ENCODE measurements at regions not wholly inside any gene's neighbourhood (a gene's known extent, or its start where the extent isn't known, plus 50 kb on each side); places are given as distances from the start of the nearest gene placed in this dataset.
"Not testable (repeated sequence)": the region's sequence is repeated elsewhere in the genome, so short reads cannot be mapped to it uniquely, and the experiment has no call there.

DNA sequence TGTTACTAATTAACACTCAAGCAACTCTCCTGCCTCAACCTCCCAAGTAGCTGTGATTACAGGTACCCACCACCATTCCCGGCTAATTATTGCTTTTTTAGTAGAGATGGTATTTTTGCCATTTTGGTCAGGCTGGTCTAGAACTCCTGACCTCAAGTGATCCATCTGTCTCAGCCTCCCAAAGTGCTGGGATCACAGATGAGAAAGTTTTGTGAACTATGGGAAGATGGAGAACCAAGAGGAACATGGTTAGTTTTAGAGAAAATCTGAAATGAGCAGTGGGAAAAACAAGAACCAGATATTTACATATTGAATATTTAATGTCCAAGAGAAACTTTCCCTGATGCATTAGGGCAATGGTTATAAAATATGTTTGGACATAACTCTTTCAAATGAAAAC is 863.6 kb upstream of the MIR17HG start:
- DNase-seq (ENCODE audit: extremely low spot score in 2 of 2) = no peak
- Histone ChIP-seq H3K36me3 (no peaks in the 10 kb centered on the region), H3K4me3 (no peak overlapping the region), H3K27ac (no peak overlapping the region), H3K9me3 (no peaks in the 10 kb centered on the region), H3K27me3 (no peaks in the 10 kb centered on the region), H3K4me1 (no peaks in the 10 kb centered on the region)
- TF ChIP-seq, protein P1, sequence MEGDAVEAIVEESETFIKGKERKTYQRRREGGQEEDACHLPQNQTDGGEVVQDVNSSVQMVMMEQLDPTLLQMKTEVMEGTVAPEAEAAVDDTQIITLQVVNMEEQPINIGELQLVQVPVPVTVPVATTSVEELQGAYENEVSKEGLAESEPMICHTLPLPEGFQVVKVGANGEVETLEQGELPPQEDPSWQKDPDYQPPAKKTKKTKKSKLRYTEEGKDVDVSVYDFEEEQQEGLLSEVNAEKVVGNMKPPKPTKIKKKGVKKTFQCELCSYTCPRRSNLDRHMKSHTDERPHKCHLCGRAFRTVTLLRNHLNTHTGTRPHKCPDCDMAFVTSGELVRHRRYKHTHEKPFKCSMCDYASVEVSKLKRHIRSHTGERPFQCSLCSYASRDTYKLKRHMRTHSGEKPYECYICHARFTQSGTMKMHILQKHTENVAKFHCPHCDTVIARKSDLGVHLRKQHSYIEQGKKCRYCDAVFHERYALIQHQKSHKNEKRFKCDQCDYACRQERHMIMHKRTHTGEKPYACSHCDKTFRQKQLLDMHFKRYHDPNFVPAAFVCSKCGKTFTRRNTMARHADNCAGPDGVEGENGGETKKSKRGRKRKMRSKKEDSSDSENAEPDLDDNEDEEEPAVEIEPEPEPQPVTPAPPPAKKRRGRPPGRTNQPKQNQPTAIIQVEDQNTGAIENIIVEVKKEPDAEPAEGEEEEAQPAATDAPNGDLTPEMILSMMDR (IDR thresholded peaks at IDR 0.05) = no peak
- TF ChIP-seq POLR2A (IDR thresholded peaks at IDR 0.05) (no peak), POLR2AphosphoS5 (IDR thresholded peaks at IDR 0.05; ENCODE audit: insufficient read depth in 1 of 2, low read depth in 1 of 2) (no peak)
- intact Hi-C loops (cut with DNase I) = no loop called here

DNA sequence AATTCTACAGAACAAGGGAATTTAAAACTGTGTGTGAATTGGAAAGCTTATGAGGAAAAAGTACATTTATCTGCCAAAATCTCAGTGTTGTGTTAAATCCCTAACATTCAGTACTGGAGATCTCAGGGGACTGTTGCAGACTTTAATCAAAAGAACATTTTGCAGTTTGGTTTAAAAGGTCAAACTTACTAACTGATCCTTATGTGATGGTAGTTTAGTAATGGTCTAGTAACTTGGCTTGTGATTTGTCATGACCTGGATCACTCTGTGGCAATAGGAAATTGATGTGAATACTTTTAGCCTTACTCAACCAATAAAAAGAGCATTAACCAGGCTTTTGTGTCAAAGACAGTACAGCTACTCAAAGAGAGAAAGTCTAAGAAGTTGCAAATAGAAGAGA is 862.1 kb upstream of the MIR17HG start:
- Histone ChIP-seq H3K36me3 (no peaks in the 10 kb centered on the region), H3K27me3 (no peaks in the 10 kb centered on the region), H3K27ac (no peak overlapping the region), H3K4me1 (no peaks in the 10 kb centered on the region), H3K4me3 (no peak overlapping the region), H3K9me3 (no peaks in the 10 kb centered on the region)
- intact Hi-C loops (cut with DNase I) = no loop called here
- DNase-seq (ENCODE audit: extremely low spot score in 2 of 2) = no peak
- peak in 1 of 2 donors; percentile 39 for TF ChIP-seq POLR2AphosphoS5 (IDR thresholded peaks at IDR 0.05; ENCODE audit: insufficient read depth in 1 of 2, low read depth in 1 of 2)
- TF ChIP-seq POLR2A (IDR thresholded peaks at IDR 0.05) = no peak
- TF ChIP-seq, protein P1 (IDR thresholded peaks at IDR 0.05) = no peak

DNA sequence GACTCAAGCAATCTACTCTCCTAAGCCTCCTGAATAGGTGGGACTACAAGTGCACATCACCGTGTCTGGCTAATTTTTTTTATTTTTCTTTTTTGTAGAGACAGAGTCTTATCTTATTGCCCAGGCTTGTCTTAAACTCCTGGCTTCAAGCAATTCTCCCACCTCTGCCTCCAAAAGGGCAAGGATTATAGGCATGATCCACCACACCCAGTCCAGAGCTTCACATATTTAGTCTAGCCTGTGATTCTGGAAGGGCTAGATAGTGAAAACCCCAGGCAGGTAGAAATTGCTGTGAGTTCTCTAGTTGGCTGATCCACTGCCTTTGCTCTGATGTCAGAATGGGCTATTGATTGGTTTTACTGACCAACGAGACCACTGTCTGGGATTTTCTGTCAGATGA is 854.6 kb upstream of the MIR17HG start:
- Histone ChIP-seq H3K9me3 (no peaks in the 10 kb centered on the region), H3K4me3 (no peak overlapping the region), H3K4me1 (no peaks in the 10 kb centered on the region), H3K27me3 (no peaks in the 10 kb centered on the region), H3K27ac (no peak overlapping the region), H3K36me3 (no peaks in the 10 kb centered on the region)
- DNase-seq (ENCODE audit: extremely low spot score in 2 of 2) = no peak
- TF ChIP-seq, protein P1 (IDR thresholded peaks at IDR 0.05) = no peak
- TF ChIP-seq POLR2A (IDR thresholded peaks at IDR 0.05) (no peak), POLR2AphosphoS5 (IDR thresholded peaks at IDR 0.05; ENCODE audit: insufficient read depth in 1 of 2, low read depth in 1 of 2) (no peak)
- intact Hi-C loops (cut with DNase I) = no loop called here

DNA sequence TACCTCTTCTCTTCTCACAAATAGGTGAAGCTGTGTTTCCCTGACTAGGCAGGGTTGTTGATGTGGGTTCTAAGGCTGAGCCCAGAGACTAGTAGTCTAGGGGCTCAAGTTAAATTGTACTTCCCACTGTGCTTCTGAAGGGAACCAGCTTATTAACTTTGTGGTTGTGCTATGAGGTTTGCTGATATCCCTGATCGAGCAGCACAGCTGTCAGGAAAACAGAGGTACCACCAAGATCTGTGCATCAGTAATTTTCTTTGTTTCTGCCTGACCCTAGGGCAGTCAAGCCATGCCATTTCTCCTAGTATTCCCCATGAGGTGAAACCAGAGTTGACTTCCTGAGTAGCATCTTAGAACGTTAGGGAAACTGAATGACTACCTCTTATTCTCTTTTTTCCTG is 853.8 kb upstream of the MIR17HG start:
- TF ChIP-seq POLR2A (IDR thresholded peaks at IDR 0.05) = no peak
- no peak for TF ChIP-seq POLR2AphosphoS5 (IDR thresholded peaks at IDR 0.05; ENCODE audit: insufficient read depth in 1 of 2, low read depth in 1 of 2)
- TF ChIP-seq, protein P1 (IDR thresholded peaks at IDR 0.05) = no peak
- H3K36me3 ChIP-seq = no peaks in the 10 kb centered on the region
- no peaks in the 10 kb centered on the region for H3K4me1 ChIP-seq
- H3K9me3 ChIP-seq = no peaks in the 10 kb centered on the region
- no peak overlapping the region for H3K4me3 ChIP-seq
- no peak for DNase-seq (ENCODE audit: extremely low spot score in 2 of 2)
- no peak overlapping the region for H3K27ac ChIP-seq
- intact Hi-C loops (cut with DNase I) = no loop called here
- H3K27me3 ChIP-seq = no peaks in the 10 kb centered on the region

DNA sequence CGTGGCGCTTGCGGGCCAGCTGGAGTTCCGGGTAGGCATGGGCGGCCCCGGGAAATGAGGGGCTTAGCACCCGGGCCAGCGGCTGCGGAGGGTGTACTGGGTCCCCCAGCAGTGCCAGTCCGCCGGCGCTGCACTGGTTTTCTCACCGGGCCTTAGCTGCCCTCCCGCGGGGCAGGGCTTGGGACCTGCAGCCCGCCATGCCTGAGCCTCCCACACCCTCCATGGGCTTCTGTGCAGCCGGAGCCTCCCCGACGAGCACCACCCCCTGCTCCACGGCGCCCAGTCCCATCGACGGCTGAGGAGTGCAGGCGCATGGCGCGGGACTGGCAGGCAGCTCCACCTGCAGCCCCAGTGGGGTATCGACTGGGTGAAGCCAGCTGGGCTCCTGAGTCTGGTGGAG is 852.6 kb upstream of the MIR17HG start:
- H3K4me1 ChIP-seq; H3K9me3 ChIP-seq; H3K27ac ChIP-seq; H3K27me3 ChIP-seq; intact Hi-C loops (cut with DNase I); H3K4me3 ChIP-seq; DNase-seq (ENCODE audit: extremely low spot score in 2 of 2); H3K36me3 ChIP-seq: not testable (repeated sequence)

DNA sequence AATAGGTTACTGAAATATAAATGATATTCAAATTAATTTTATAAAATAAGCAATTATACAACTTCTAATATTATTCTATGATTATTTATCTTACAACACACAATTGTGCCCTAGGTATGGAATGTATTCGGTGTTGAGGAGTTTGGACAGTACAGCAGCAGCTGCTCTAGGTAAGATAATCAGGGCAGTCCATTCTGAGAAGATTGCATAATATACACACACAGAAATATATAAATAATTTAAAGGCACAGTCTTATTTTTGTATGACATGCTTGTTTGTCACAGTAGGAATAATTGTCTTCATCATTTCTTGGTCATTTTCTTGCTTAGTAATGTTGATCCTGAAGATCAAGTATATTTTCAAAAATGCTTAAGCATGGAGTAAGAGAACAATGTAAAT is 849.4 kb upstream of the MIR17HG start:
- no peak for DNase-seq (ENCODE audit: extremely low spot score in 2 of 2)
- Histone ChIP-seq H3K9me3 (no peaks in the 10 kb centered on the region), H3K27me3 (no peaks in the 10 kb centered on the region), H3K4me3 (no peak overlapping the region), H3K27ac (no peak overlapping the region), H3K4me1 (no peaks in the 10 kb centered on the region), H3K36me3 (no peaks in the 10 kb centered on the region)
- TF ChIP-seq POLR2AphosphoS5 (IDR thresholded peaks at IDR 0.05; ENCODE audit: insufficient read depth in 1 of 2, low read depth in 1 of 2) (no peak), POLR2A (IDR thresholded peaks at IDR 0.05) (no peak)
- TF ChIP-seq, protein P1 (IDR thresholded peaks at IDR 0.05) = no peak
- intact Hi-C loops (cut with DNase I) = no loop called here

All from vagina (tissue), 2 donors.